ENCODE measurements at regions not wholly inside any gene's neighbourhood (a gene's known extent, or its start where the extent isn't known, plus 50 kb on each side); places are given as distances from the start of the nearest gene placed in this dataset.
"Not testable (repeated sequence)": the region's sequence is repeated elsewhere in the genome, so short reads cannot be mapped to it uniquely, and the experiment has no call there.

- not testable (repeated sequence) for DNase-seq
Observed at GRCh38 chr4:27978427-27979109, 1117.9 kb downstream of the STIM2 start.

GRCh38 chr4:27985522-27985921 is 1124.9 kb downstream of the STIM2 start:
- no peak for DNase-seq

GRCh38 chr4:27986476-27986875 is 1125.8 kb downstream of the STIM2 start:
- no peak for DNase-seq

- DNase-seq, result no peak
Observed at GRCh38 chr4:28001698-28002097, 1141.1 kb downstream of the STIM2 start.

- DNase-seq, result no peak
Observed at GRCh38 chr4:28004520-28004919, 1143.9 kb downstream of the STIM2 start.

GRCh38 chr4:28006021-28006420 is 1145.4 kb downstream of the STIM2 start:
- DNase-seq, result no peak

- DNase-seq, result no peak
Observed at GRCh38 chr4:28007693-28008092, 1147.1 kb downstream of the STIM2 start.

GRCh38 chr4:28009541-28009940 is 1148.9 kb downstream of the STIM2 start:
- no peak for DNase-seq

- no peak for DNase-seq
Observed at GRCh38 chr4:28010577-28011240, 1150.1 kb downstream of the STIM2 start.

- DNase-seq, result no peak
Observed at GRCh38 chr4:28014469-28014868, 1153.8 kb downstream of the STIM2 start.

- DNase-seq, result no peak
Observed at GRCh38 chr4:28015996-28016395, 1155.4 kb downstream of the STIM2 start.

GRCh38 chr4:28038253-28038652 is 1177.6 kb downstream of the STIM2 start:
- not testable (repeated sequence) for DNase-seq

GRCh38 chr4:28062562-28062961 is 1201.9 kb downstream of the STIM2 start:
- DNase-seq, result no peak

- DNase-seq, result no peak
Observed at GRCh38 chr4:28073860-28074555, 1213.4 kb downstream of the STIM2 start.

- DNase-seq, result no peak
Observed at GRCh38 chr4:28075401-28075956, 1214.8 kb downstream of the STIM2 start.

GRCh38 chr4:28077203-28077602 is 1216.6 kb downstream of the STIM2 start:
- DNase-seq, result not testable (repeated sequence)

GRCh38 chr4:28082686-28083390 is 1222.2 kb downstream of the STIM2 start:
- DNase-seq, result no peak

- no peak for DNase-seq
Observed at GRCh38 chr4:28092610-28093009, 1232.0 kb downstream of the STIM2 start.

GRCh38 chr4:28093071-28093470 is 1232.4 kb downstream of the STIM2 start:
- DNase-seq, result no peak

- no peak for DNase-seq
Observed at GRCh38 chr4:28101583-28101982, 1240.9 kb downstream of the STIM2 start.

- no peak for DNase-seq
Observed at GRCh38 chr4:28105271-28105859, 1244.7 kb downstream of the STIM2 start.

- DNase-seq, result no peak
Observed at GRCh38 chr4:28106155-28106554, 1245.5 kb downstream of the STIM2 start.

GRCh38 chr4:28109801-28110200 is 1249.2 kb downstream of the STIM2 start:
- no peak for DNase-seq

Measured in suppressor macrophage treated with lipopolysaccharide for 1 hour (primary cell).